VCaP (cell line): ENCODE measurements at regions not wholly inside any gene's neighbourhood (a gene's known extent, or its start where the extent isn't known, plus 50 kb on each side); places are given as distances from the start of the nearest gene placed in this dataset.

ENCODE experiments used
- H3K27ac ChIP-seq: fragments of 450-650 bp; 2 replicates; pipeline ENCODE4 v1.5.1; 2017
- CTCF ChIP-seq: fragments of 450-650 bp; conservative IDR thresholded peaks from 2 replicates; pipeline ENCODE4 v1.5.1; 2017; ENCODE audit warnings: mild to moderate bottlenecking, moderate library complexity

- H3K27ac ChIP-seq, result no peak overlapping the region
Observed at GRCh38 chr10:90193240-90193985, 492.0 kb downstream of the KIF20B start.

DNA sequence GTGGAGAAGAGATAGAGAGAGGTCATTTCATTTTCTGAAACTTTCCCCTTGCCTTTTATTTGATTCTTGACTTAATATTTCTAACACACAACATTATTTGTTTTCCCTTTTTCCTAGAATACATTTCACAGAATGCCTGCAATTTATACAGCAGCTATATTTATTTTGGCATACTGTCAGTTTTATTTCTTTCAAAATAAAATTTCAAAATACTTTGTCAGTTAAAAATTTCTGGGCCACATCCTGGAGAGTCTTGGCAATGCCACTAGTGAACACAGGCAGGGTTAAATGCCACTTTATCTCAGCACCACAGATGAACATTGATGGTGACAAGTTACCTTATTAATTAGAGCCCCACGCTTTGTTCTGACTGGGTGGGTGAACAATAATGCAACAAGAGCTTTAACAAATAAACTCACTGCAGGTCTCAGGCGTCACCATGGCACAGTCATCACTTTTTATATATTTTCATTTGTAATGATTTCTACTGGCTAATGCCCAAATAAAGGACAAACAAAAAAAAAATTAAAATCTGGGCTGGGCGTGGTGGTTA is 494.0 kb downstream of the KIF20B start:
- no peak overlapping the region for H3K27ac ChIP-seq
- no peak for TF ChIP-seq CTCF

More at GRCh38 chr10:90193240-90193985, 492.0 kb downstream of the KIF20B start:
- TF ChIP-seq CTCF, result no peak

DNA sequence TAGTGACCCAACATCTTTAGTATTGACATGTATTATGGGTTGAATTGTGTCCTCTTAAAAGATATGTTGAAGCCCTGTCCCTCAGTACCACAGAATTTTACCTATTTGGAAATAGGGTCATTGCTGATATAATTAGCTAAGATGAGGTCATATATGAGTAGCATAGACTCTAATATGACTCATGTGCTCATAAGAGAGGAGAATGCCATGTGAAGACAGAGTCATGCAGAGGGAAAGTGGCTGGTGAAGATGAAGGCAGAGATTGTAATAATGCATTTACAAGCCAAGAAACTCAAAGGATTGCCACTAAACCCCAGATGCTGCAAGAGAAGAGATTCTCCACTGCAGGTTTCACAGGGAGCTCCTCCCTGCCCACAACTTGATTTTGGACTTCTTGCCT is 496.4 kb downstream of the KIF20B start:
- H3K27ac ChIP-seq, result no peak overlapping the region
- TF ChIP-seq CTCF, result no peak

- TF ChIP-seq CTCF, result no peak
Observed at GRCh38 chr10:90199093-90199492, 497.7 kb downstream of the KIF20B start.

DNA sequence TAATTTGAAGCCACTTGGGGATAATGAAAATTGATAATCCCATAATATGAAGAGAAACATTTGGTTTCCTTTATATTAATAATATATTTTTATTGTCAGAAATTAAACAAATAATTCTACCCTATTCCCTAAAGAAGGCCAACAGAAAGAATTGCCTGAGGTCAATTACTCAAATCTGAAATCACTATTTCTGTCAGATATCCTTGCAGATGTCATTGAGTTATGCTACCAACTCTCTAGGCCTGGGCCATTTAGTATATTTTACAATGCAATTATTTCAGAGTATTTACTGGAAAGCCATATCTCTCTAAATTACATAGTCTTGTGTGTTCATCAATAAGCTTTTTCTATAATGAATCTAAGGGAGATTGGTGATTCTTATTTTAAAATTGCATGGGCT is 498.1 kb downstream of the KIF20B start:
- TF ChIP-seq CTCF, result no peak

More at GRCh38 chr10:90199093-90199492, 497.7 kb downstream of the KIF20B start:
- H3K27ac ChIP-seq, result no peak overlapping the region

GRCh38 chr10:90204131-90204955 is 503.0 kb downstream of the KIF20B start:
- H3K27ac ChIP-seq, result no peak overlapping the region

More for the DNA sequence above, 498.1 kb downstream of the KIF20B start:
- H3K27ac ChIP-seq, result no peak overlapping the region

More at GRCh38 chr10:90204131-90204955, 503.0 kb downstream of the KIF20B start:
- TF ChIP-seq CTCF, result no peak
